NCI-H1694 (cell line): ENCODE measurements at regions not wholly inside any gene's neighbourhood (a gene's known extent, or its start where the extent isn't known, plus 50 kb on each side); places are given as distances from the start of the nearest gene placed in this dataset.
"Not testable (repeated sequence)": the region's sequence is repeated elsewhere in the genome, so short reads cannot be mapped to it uniquely, and the experiment has no call there.

Experiments
- DNase-seq: peaks from one replicate; lab custom pipeline; 2025; lab: John Stamatoyannopoulos, UW

DNA sequence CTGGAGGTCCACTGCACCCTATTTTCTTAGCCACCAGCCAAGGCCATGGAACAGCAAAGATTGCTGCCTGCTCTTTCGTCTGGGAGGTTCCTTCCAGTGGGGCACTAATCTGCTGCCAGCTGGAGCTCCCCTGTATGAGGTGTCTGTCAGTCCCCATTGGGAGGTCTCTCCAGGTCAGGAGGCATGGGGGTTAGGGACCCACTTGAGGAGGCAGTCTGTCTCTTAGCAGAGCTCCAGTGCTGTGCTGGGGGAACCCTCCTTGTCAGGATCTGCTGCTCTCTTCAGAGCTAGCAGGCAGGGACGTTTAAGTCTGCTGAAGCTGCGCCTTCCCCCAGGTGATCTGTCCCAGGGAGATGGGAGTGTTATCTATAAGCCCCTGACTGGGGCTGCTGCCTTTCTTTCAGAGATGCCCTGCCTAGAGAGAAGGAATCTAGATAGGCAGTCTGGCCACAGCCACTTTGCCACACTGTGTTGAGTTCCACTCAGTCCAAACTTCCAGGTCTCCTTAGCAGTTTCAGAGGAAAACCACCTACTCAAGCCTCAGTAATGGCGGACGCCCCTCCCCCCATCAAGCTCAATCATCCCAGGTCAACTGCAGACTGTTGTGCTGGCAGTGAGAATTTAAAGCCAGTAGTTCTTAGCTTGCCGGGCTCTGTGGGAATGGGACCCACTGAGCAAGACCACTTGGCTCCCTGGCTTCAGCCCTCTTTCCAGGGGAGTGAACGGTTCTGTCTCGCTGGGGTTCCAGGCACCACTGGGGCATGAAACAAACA is 317.7 kb downstream of the LRRC70 start:
- DNase-seq: no peak

DNA sequence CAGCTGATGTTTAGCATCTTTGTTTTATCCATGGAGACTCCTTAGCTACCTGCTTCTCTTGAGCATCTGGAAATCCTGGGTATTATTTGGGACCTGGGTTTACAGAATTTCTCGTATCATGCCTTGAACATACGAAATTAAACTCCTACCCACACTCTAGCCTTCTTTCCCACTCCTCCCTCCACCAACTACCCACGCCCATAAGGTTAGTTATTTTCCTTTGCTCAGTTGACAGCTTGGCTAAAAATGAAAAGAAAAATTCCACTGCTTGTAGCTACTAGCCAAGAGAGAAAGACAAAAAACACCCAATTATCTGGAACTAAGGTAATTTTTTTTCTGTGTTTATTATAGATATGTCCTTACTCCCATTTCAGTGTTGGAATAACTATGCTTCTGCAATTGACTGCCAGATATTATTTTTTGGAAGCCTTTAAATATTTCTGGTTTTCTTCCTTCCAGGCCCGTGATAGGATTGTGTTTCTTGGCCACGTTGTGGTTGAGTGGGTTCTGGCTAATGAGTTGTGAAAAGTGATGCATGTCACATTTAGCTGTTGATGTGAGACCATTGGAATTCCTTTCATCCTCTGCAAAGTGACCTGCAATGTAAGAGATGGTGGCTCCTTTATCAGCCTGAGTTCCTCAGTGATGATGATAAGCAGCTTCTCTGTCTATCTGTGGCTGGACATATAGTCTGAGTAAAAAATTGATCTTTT is 308.1 kb downstream of the LRRC70 start:
- no peak for DNase-seq

DNA sequence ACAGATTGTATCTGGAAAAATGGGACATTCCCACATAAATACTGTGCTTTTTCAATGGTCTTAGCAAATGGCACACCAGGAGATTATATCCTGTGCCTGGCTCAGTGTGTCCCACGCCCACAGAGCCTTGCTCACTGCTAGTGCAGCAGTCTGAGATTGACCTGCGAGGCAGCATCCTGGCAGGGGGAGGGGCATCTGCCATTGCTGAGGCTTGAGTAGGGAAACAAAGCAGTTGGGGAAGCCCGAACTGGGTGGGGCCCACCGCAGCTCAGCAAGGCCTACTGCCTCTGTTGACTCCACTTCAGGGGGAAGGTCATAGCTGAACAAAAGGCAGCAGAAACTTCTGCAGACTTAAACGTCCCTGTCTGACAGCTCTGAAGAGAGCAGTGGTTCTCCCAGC is 258.7 kb downstream of the LRRC70 start:
- DNase-seq: not testable (repeated sequence)

DNA sequence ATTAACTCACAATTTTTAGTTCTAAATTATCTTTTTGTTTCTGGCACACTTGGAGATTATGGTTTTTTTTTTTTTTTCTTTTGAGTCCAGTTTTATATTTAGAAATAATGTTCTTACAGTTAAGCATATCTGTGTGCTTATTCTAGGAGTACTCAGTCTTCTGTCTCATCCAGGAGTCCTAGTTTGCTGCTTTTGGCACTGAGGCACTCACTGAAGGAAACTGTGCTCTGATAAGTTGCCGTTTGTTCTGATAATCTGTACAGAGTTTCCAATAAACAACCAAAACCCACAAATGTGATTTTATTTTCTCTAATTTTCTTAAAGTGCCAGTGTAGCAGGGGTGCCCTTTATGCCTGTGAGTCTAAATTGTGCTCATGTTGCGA is 251.0 kb downstream of the LRRC70 start:
- DNase-seq: no peak

DNA sequence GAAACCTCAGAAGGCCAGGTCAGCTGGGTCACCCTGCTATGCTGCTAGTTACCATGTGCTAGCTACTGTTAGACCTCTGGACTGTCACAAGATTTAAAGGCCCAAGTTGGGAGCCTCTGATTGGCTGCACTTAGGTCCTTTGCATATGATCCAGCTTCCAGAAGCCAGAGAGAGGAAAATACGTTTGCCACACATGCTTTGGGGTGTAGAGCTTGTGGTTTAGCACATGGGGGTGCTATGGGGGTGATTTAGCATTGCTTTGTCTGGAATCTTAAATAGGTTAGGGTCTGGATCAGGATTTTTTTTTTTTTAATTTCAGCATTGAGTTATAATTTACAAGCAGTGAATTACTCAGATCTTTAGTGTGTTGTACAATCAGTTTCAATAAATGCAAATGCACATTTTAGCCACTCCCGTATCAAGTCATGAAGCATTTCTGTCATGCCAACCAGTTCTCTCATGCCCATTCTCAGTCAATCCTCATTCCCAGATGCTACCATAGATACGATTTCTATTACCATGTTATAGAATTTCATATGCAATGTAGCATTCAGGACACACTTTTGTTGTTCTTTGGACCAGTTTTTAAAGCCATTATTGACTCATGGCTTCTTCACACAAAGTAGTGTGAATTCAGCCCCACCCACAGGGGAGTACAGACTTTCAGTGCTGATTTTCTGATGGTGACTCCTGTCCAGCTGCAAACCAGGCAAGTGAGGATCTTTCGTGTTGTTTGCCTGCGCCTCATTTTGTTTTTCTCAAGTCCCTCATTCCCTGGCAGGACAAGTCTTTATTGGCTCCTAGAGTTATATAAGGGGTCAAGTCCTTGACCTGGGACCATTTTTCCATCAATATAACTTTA is 250.4 kb downstream of the LRRC70 start:
- no peak for DNase-seq

DNA sequence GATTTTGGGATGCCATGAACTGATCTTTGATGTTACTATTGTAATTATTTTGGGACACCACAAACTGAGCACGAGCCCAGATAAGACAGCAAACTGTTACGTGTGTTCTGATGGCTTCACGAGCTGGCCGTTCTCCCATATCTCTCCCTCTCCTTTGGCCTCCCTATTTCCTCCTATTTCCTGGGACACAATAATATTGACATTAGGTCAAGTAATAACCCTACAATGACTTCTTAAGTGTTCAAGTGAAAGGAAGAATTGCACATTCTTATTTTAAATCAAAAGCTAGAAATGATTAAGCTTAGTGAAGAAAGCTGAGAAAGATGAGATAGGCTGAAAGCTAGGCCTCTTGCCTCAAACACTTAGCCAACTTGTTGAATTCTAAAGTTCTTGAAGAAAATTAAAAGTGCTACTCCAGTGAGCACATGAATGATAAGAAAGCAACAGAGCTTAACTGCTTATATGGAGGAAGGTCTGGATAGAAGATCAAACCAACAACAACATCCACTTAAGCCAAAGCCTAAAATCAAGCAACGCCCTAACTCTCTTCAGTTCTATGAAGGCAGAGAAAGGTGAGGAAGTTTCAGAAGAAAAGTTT is 247.1 kb downstream of the LRRC70 start:
- DNase-seq: no peak

DNA sequence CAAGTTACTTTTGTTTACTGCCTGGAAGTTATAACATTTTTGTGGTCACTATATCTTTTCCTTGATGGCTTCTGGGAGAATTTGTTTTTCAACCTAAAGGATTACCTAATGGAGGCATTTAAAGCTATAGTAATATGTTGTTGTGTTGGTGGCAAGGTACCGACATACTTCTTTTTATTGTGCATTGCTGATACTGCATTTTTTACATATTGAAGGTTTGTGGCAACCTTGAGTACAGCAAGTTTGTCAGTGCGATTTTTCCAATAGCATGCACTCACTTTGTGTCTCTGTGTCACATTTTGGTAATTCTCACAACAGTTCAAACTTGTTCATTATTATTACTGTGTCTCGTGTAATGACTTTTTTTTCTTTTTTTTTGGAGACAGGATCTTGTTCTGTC is 246.3 kb downstream of the LRRC70 start:
- no peak for DNase-seq

DNA sequence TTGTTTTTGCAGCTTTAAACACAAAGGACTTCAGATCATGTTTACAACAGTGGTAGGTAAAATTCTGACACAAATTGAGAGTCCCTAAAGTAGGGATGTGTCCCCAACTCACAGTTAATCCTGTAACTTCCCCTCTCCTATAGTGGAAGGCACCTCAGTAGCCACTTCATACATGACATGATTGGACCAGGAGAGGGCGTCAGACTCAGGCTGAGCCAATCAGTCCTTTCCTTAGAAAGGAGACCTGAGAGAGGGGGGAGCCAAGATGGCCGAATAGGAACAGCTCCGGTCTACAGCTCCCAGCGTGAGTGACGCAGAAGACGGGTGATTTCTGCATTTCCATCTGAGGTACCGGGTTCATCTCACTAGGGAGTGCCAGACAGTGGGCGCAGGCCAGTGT is 238.4 kb downstream of the LRRC70 start:
- DNase-seq: not testable (repeated sequence)

DNA sequence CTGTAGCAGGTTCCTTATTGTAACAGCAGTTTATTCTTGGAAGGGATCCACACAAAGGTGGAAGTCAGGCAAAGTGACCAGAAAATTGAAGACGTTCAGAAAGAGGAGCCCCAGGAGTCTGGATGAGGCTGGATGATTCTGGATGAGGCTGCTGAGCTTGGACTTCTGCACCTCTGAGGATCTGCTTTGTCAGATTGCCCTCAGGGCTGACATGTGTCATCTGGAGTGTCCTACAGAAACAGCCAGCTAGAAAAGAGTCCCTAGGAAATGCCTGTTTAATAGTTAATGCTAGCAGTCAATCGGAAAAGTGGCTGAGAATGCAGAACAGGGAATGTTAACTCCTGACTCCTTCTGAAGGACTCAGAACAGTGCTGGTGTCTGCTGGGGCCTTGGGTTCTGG is 236.4 kb downstream of the LRRC70 start:
- no peak for DNase-seq

DNA sequence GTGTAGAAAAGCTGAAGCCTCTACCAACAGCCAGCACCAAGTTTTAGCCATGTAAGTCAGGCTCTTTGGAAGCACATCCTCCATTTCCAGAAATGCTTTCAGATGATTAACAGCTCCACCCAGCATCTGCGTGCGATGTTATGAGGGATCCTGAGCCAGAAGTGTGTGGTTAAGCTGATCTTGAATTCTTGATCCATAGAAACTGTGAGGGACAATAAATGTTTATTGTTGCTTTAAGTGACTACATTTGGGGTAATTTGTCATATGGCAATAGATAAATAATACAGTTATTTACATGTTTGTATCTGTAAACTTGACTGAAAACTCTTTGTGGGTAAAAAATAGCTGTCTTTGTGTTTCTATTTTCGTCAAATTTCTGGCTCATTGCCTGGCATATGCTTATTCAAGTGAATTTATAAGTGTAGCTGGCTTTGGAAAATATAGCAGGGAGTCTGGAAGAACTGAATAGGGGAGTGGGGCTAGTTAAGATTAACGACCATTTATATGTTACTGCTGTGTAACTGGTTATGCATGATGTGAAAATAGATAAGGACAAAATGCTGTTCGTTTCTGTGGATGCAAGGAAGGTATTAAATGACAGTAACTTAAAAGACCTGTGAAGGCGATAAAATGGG is 234.1 kb downstream of the LRRC70 start:
- no peak for DNase-seq

DNA sequence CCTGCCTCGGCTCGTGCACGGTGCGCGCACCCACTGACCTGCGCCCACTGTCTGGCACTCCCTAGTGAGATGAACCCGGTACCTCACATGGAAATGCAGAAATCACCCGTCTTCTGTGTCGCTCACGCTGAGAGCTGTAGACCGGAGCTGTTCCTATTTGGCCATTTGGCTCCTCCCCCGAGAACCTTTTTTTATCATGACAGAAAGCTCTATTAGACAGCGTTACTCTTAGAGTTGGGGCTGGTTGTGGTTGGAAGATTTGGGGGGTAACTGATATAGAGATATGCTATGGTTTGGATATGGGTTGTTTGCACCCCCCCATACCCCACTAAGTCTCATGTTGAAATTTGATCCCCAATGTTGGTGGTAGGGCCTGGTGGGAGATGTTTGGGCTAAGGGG is 226.2 kb downstream of the LRRC70 start:
- not testable (repeated sequence) for DNase-seq

DNA sequence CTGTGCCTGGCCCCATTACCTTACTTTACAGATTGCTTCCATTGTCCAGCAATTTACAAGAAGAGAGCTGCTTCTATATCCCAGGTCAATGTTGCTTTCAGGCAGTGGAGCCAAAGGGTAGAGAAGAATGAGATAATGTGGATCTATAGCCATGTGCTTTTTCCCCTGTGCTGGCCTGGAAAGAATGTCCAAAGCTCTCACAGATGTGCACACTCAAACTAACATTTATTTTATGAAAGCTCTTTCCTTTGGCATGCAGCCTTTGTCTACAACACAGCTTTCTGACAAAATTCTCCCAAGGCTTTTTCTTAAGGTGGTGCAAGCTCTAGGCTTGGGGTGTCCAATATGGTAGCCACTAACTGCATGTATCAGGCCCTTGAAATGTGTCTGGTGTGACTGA is 217.3 kb downstream of the LRRC70 start:
- no peak for DNase-seq

DNA sequence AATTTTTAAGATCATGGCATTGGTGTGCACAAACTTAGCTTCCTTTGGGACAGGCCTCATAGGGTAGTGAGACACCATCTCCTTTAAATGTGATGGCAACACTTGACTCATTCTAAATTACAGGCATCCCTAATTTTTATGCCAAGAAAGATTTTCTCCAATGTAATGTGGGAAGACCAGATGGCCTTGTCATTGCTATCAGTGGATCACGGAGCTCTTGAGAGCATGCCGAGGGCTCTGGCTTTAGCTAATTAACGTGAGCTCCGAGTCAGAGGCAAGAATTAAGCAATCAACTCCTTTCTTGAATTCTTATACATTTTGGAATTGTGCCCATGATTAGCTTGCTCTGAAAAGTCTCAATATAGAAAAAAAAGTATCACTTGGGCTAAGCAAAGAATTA is 215.8 kb downstream of the LRRC70 start:
- DNase-seq: no peak

DNA sequence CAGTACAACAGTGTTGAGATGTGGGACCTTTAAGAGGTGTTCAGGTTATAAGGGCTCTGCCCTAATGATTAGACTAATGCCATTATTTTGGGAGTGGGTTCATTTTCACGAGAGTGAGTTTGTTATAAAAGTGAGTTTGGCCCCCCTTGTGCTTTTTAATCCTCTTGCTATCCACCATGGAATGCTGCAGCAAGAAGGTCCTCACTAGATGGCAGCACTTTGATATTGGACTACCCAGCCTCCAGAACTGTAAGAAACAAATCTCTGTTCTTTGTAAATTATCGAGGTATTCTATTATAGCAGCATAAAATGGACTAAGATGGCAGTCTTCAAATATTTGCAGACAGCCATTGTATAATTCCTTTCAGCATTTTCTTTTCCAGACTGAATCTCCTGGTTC is 212.4 kb downstream of the LRRC70 start:
- DNase-seq: no peak

DNA sequence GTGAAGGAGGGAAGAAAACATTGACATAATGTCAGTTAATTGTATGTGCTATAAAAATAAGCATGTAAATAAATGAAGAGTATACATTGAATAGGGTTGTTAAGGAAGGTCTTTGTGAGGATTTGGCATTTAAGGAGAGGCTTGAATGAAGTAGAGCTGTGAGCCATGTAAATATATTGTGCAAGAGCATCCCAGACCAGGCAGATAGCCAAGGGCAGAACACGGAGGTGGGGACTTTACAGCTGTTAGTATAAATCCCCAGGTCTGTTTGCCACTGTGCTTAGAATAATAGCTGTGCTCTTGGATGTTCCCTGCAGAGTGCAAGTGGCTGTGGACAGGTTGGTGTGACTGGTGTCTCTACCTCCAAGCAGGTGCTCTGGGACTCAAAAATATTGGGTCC is 211.7 kb downstream of the LRRC70 start:
- peak; percentile 13 for DNase-seq

DNA sequence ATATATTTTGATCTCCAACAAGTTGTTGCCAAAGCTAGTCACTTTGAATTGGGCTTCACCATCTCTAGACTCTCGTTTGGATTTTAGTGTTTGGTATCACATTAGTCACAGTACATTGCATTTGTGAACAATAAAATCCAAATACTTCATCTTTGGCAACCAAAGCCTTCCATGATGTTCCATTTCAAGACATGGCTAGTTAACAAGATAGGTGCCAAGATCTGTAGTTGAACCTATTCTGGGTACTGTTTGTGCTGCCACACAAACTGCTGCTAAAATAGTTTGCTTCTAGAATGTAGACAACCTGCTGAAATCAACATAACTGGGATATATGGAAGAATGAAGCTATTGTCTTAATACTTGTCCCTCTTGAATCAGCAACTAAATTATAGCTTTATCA is 207.5 kb downstream of the LRRC70 start:
- DNase-seq: no peak

DNA sequence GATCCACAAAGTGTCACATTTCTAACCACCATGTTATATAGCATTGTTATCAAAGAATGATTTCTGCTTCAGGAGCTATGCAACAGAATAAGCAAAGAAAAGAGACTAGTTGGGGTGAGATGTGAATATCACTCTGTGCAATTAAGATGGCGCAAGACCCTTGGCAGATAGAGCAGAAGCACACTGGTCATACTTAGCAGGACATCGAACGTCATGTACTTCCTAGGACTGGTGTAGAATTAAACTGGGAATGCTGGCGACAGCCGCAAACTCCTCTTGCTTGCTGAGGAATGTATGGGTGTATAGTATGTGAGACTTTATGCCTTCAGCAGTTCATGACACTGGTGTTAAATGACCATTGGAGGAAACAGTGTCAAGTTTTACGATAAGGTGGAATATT is 207.0 kb downstream of the LRRC70 start:
- DNase-seq: no peak

DNA sequence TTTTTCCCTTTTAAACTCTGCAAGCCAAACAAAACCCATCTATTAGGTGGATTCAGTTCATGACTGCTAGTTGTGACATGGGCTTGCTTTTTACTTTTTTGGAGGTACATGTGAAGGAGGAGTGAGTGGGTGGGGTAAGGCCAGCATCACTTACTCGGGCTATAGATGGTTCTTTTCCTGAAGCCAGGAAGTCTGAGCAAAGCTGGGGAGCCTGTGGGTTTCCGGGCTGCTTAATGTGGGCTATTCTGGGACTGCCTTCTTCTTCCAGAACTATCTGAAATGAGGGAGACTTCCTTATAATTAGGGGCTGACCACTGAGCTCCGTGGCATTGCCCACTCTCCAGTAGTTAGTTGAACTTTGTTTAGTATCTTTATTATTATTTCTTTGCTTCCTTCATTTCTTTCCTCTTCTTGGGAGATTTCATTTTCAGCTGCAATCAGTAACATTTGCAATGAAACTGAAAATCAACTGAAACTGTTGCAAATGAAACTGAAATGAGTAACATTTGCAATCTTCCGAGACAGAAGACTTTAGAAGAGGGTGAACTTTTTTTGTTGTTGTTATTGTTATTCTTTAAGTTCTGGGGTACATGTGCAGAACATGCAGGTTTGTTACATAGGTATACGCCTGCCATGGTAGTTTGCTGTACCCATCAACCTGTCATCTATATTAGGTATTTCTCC is 204.9 kb downstream of the LRRC70 start:
- no peak for DNase-seq

DNA sequence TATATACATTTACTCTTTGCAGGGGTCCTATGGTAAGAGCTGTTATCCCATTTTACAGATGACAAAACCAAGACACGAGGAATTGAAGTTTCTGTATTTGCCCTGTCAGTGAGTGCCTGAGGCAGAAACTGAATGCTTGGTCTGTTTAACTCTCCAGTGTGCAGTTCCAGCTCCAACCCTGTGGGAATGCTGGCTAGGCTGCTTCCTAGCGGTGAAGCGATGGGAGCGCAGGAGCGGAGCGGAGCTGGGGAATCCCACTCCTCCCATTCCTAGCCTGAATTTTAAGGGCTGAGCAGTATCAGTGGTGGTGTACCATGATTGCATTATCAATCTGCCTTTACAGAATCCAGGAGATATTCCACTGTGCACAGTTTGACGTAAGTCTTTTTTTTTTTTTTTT is 202.3 kb downstream of the LRRC70 start:
- DNase-seq: no peak

DNA sequence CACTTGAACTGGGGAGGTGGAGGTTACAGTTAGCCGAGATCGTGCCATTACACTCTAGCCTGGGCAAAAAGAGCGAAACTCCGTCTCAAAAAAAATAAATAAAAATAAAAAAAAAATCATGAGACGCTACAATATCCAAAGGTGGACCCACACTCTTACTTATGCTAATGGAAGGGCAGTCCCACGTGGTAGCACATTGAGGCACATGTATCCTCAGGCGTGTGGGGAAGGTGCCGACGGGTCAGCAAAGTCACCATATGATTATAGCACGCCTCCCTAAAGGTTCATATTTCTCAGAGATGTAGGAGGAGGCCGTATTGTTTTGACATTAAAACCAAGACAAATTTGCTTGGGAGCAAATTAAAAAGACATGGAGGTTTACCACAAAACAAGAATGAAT is 201.6 kb downstream of the LRRC70 start:
- DNase-seq: no peak

DNA sequence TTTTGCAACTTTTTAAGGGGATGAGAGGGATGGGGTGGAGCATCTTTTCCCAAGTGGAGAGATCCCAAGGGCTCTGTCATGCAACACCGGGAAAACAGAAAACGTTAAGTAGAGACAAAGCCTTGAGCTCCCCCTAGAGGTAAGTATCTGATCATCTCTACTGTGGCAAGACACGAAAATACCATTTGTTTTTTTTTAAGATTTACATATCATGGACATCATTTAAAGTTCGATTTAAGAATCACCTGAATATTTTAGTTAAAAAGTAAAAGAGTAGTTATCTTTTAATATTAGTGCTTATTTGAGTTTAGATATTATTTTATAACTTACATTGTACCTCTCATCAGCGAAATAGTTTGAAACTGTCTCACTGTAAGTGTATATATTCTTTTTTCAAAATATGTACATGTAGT is 200.4 kb downstream of the LRRC70 start:
- DNase-seq: peak; percentile 54
